HG03571 (cell line): ENCODE measurements at regions not wholly inside any gene's neighbourhood (a gene's known extent, or its start where the extent isn't known, plus 50 kb on each side); places are given as distances from the start of the nearest gene placed in this dataset.

Experiments
- ATAC-seq: cut with Tn5 transposase; IDR thresholded peaks from one replicate; pipeline ENCODE4 v1.9.1; 2021; ENCODE audit not compliant: unreplicated experiment

GRCh38 chr1:82219841-82220240, 419.1 kb downstream of the ADGRL2 start:
- ATAC-seq = no peak

GRCh38 chr1:82218846-82219245, 418.1 kb downstream of the ADGRL2 start:
- ATAC-seq = no peak

GRCh38 chr1:82215853-82216175, 415.1 kb downstream of the ADGRL2 start:
- no peak for ATAC-seq

- ATAC-seq = no peak
These were observed 414.5 kb downstream of the ADGRL2 start for GRCh38 chr1:82215056-82215852.

- no peak for ATAC-seq
These were observed 413.9 kb downstream of the ADGRL2 start for GRCh38 chr1:82214606-82215005.

- ATAC-seq = no peak
These were observed 396.9 kb downstream of the ADGRL2 start for GRCh38 chr1:82197606-82198005.

- no peak for ATAC-seq
These were observed 394.5 kb downstream of the ADGRL2 start for GRCh38 chr1:82195245-82195644.

GRCh38 chr1:82185084-82185483, 384.4 kb downstream of the ADGRL2 start:
- no peak for ATAC-seq

GRCh38 chr1:82181846-82182245, 381.1 kb downstream of the ADGRL2 start:
- no peak for ATAC-seq

GRCh38 chr1:82179131-82179530, 378.4 kb downstream of the ADGRL2 start:
- no peak for ATAC-seq

- ATAC-seq = no peak
These were observed 376.5 kb downstream of the ADGRL2 start for GRCh38 chr1:82177192-82177591.

GRCh38 chr1:82171955-82172354, 371.2 kb downstream of the ADGRL2 start:
- no peak for ATAC-seq

GRCh38 chr1:82168482-82168881, 367.7 kb downstream of the ADGRL2 start:
- ATAC-seq = no peak

GRCh38 chr1:82165304-82165703, 364.6 kb downstream of the ADGRL2 start:
- no peak for ATAC-seq

- no peak for ATAC-seq
These were observed 362.0 kb downstream of the ADGRL2 start for GRCh38 chr1:82162486-82163420.

GRCh38 chr1:82161700-82162141, 361.0 kb downstream of the ADGRL2 start:
- ATAC-seq = no peak

GRCh38 chr1:82160903-82161302, 360.2 kb downstream of the ADGRL2 start:
- ATAC-seq = no peak

GRCh38 chr1:82160036-82160435, 359.3 kb downstream of the ADGRL2 start:
- no peak for ATAC-seq

- no peak for ATAC-seq
These were observed 358.2 kb downstream of the ADGRL2 start for GRCh38 chr1:82158981-82159380.

- ATAC-seq = no peak
These were observed 353.7 kb downstream of the ADGRL2 start for GRCh38 chr1:82154219-82154970.

- no peak for ATAC-seq
These were observed 353.0 kb downstream of the ADGRL2 start for GRCh38 chr1:82153752-82154151.
